ENCODE measurements at regions not wholly inside any gene's neighbourhood (a gene's known extent, or its start where the extent isn't known, plus 50 kb on each side); places are given as distances from the start of the nearest gene placed in this dataset.
A peak's percentile ranks its signal among the peaks of the same experiment; 100 is the strongest.

GRCh38 chr12:116502989-116503496 lies 56.1 kb upstream of the MAP1LC3B2 start:
- H3K27me3 ChIP-seq (ENCODE audit: control insufficient read depth, insufficient read depth, low read length) = no peaks in the 10 kb centered on the region
- no peaks in the 10 kb centered on the region for H3K9me3 ChIP-seq (replicated peaks; ENCODE audit: control insufficient read depth, low read depth, low read length)
- H3K4me1 ChIP-seq (ENCODE audit: control insufficient read depth, insufficient read depth, low read length) = peaks cover 8% of the 10 kb centered on the region
- 84% methylated on average over 6 of the region's 9 CpGs for WGBS (ENCODE audit: insufficient coverage)
- no peak overlapping the region for H3K4me3 ChIP-seq (ENCODE audit: low read length)
- peak; percentile 46 for DNase-seq
- no peaks in the 10 kb centered on the region for H3K36me3 ChIP-seq (ENCODE audit: control insufficient read depth, insufficient read depth, low read length)
- H3K27ac ChIP-seq (ENCODE audit: low read length) = no peak overlapping the region

DNA sequence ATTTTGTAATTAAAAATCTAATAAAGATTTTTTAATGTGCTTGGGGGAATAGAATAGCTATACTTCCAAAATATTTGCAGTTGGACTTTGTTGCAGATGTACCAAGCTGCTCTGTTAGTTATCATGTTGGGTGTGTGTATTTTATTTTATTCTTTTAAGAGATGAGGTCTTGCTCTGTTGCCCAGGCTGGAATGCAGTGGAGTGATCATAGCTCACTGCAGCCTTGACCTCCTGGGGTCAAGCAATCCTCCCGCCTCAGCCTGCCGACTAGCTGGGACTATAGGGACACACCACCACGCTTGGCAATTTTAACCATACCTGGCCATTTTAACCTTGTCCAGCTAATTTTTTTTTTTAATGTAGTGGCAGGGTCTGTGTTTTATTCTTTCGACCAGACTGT lies 54.7 kb upstream of the MAP1LC3B2 start:
- Histone ChIP-seq H3K27me3 (ENCODE audit: control insufficient read depth, insufficient read depth, low read length) (peaks cover 3% of the 10 kb centered on the region), H3K4me1 (ENCODE audit: control insufficient read depth, insufficient read depth, low read length) (peaks cover 16% of the 10 kb centered on the region), H3K36me3 (ENCODE audit: control insufficient read depth, insufficient read depth, low read length) (no peaks in the 10 kb centered on the region), H3K4me3 (ENCODE audit: low read length) (no peak overlapping the region), H3K9me3 (replicated peaks; ENCODE audit: control insufficient read depth, low read depth, low read length) (no peaks in the 10 kb centered on the region), H3K27ac (ENCODE audit: low read length) (no peak overlapping the region)
- no peak for DNase-seq
- 82% methylated on average over 2 of the region's 4 CpGs for WGBS (ENCODE audit: insufficient coverage)

DNA sequence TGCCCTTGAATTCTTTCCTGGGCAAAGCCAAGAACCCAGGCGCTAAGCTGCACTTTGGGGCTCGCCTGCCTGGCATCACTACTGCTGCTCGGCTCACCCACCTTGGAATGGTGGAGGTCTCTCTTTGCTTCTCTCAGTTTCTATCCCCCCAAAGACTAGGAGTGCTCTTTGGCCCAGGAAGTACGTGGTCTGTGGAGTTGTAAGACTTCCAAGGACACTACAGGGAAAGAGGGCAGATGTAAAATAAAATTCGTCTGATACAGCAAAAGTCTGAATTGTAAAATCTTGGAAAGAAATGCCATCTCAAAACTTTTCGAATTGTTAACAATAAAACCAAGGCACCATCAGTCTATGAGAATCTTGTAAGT lies 52.5 kb upstream of the MAP1LC3B2 start:
- WGBS (ENCODE audit: insufficient coverage) = no CpG with 5 or more reads among the region's 6 CpGs
- DNase-seq = no peak
- H3K4me1 ChIP-seq (ENCODE audit: control insufficient read depth, insufficient read depth, low read length) = peaks cover 16% of the 10 kb centered on the region
- no peak overlapping the region for H3K4me3 ChIP-seq (ENCODE audit: low read length)
- no peaks in the 10 kb centered on the region for H3K9me3 ChIP-seq (replicated peaks; ENCODE audit: control insufficient read depth, low read depth, low read length)
- peaks cover 3% of the 10 kb centered on the region for H3K27me3 ChIP-seq (ENCODE audit: control insufficient read depth, insufficient read depth, low read length)
- no peaks in the 10 kb centered on the region for H3K36me3 ChIP-seq (ENCODE audit: control insufficient read depth, insufficient read depth, low read length)
- no peak overlapping the region for H3K27ac ChIP-seq (ENCODE audit: low read length)

GRCh38 chr12:116508145-116509121 lies 50.7 kb upstream of the MAP1LC3B2 start:
- peak; percentile 70 for DNase-seq
- 7% methylated on average over 54 of the region's 60 CpGs for WGBS (ENCODE audit: insufficient coverage)
- no peaks in the 10 kb centered on the region for H3K9me3 ChIP-seq (replicated peaks; ENCODE audit: control insufficient read depth, low read depth, low read length)
- peaks cover 3% of the 10 kb centered on the region for H3K27me3 ChIP-seq (ENCODE audit: control insufficient read depth, insufficient read depth, low read length)
- peak overlapping the region; percentile 33 for H3K4me3 ChIP-seq (ENCODE audit: low read length)
- H3K36me3 ChIP-seq (ENCODE audit: control insufficient read depth, insufficient read depth, low read length) = no peaks in the 10 kb centered on the region
- peaks cover 16% of the 10 kb centered on the region for H3K4me1 ChIP-seq (ENCODE audit: control insufficient read depth, insufficient read depth, low read length)
- H3K27ac ChIP-seq (ENCODE audit: low read length) = no peak overlapping the region

All from muscle of leg (tissue), 3 donors.